Spleen (tissue), 7 donors: ENCODE measurements at regions not wholly inside any gene's neighbourhood (a gene's known extent, or its start where the extent isn't known, plus 50 kb on each side); places are given as distances from the start of the nearest gene placed in this dataset.
"Not testable (repeated sequence)": the region's sequence is repeated elsewhere in the genome, so short reads cannot be mapped to it uniquely, and the experiment has no call there.

Source experiments
- POLR2A ChIP-seq, 3 donors: fragments of 450-650 bp; IDR thresholded peaks; one replicate each; pipeline ENCODE4 v1.5.1; 2017; ENCODE audit warnings: antibody characterized with exemption in 3 of 3, mild to moderate bottlenecking in 1 of 3
- TF ChIP-seq, protein P1 (sequence below), 11 experiments: fragments of 200-600 bp in 7 of 11; fragments of 450-650 bp in 4 of 11; sonication (generic) in 4 of 11; IDR thresholded peaks in 8 of 11; conservative IDR thresholded peaks in 3 of 11; 1 replicate in 7 of 11; 2 replicates in 4 of 11; pipeline versions ENCODE4 v1.4.0 to v1.8.0; 2016 to 2021; ENCODE audit warnings: antibody characterized with exemption in 11 of 11, inconsistent platforms in 4 of 11, mild to moderate bottlenecking in 1 of 11
- donor health status: DM: no; HTN: no; CAD: no; lungs with moderate emphysema.
- donor health status: DM: no; HTN: no; CAD: no.
- donor health status: DM: no; HTN: no; CAD: no.

DNA sequence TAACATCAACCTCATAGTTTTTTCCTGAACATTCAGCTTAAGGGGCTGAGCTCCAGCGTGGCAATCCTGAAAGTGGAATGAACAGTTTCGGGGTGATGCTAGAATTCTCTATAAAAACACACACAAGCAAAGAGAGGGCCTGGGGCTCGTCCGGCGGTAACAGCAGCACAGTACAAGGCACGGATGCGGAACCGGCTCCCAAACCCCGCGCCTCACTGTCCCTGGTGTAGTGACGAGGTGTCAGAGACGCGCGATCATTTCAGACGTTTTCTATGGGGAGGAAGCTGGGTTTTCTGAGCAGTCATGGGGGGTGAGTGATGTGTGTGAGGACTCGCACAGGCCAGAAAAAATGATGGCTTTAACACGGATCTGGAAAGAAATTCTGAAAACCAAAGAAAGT is 177.3 kb upstream of the ZNF469 start:
- TF ChIP-seq, protein P1, sequence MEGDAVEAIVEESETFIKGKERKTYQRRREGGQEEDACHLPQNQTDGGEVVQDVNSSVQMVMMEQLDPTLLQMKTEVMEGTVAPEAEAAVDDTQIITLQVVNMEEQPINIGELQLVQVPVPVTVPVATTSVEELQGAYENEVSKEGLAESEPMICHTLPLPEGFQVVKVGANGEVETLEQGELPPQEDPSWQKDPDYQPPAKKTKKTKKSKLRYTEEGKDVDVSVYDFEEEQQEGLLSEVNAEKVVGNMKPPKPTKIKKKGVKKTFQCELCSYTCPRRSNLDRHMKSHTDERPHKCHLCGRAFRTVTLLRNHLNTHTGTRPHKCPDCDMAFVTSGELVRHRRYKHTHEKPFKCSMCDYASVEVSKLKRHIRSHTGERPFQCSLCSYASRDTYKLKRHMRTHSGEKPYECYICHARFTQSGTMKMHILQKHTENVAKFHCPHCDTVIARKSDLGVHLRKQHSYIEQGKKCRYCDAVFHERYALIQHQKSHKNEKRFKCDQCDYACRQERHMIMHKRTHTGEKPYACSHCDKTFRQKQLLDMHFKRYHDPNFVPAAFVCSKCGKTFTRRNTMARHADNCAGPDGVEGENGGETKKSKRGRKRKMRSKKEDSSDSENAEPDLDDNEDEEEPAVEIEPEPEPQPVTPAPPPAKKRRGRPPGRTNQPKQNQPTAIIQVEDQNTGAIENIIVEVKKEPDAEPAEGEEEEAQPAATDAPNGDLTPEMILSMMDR (IDR thresholded peaks at IDR 0.05 in 8 of 11, conservative IDR thresholded peaks at IDR 0.05 in 3 of 11), result not testable (repeated sequence)
- TF ChIP-seq POLR2A (IDR thresholded peaks at IDR 0.05), result not testable (repeated sequence)
